ENCODE measurements at regions not wholly inside any gene's neighbourhood (a gene's known extent, or its start where the extent isn't known, plus 50 kb on each side); places are given as distances from the start of the nearest gene placed in this dataset.

DNA sequence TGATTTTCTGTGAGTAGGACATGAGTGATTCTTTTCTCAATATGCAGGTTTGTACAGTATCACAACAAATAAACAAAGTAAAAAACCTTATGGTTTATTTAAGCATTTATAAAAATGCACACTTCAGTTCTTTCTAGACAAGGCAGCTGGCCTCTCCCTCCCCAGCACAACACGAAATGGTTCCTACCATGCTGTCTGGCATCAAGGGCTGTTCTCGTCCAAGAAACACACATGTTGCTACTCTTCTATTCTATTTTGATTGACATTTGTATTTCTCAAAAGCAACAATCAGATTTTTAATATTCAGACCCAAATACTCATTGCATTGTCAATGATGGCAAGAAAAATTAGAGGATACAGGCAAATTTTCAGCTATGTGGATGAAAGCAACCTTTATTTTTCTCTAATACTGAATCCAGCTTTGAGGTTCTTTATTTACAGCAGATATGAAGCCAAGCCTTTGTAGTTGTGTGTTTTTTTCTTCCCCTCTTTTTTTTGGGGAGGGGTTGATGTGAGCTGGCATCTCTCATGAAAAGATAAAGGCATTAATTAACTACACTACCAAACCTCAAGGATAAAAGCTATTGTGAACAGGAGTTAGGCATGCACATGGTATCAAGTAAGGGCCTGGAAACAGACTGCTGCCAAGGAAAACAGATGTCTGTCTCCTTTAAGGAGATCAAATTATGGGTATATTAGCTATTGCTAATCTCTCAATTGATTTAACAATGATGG is 96.4 kb upstream of the PREP start:
- TF ChIP-seq, protein P1, sequence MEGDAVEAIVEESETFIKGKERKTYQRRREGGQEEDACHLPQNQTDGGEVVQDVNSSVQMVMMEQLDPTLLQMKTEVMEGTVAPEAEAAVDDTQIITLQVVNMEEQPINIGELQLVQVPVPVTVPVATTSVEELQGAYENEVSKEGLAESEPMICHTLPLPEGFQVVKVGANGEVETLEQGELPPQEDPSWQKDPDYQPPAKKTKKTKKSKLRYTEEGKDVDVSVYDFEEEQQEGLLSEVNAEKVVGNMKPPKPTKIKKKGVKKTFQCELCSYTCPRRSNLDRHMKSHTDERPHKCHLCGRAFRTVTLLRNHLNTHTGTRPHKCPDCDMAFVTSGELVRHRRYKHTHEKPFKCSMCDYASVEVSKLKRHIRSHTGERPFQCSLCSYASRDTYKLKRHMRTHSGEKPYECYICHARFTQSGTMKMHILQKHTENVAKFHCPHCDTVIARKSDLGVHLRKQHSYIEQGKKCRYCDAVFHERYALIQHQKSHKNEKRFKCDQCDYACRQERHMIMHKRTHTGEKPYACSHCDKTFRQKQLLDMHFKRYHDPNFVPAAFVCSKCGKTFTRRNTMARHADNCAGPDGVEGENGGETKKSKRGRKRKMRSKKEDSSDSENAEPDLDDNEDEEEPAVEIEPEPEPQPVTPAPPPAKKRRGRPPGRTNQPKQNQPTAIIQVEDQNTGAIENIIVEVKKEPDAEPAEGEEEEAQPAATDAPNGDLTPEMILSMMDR (IDR thresholded peaks at IDR 0.05; ENCODE audit: low read depth, low read length, missing input control): no peak
- TF ChIP-seq, protein P2, sequence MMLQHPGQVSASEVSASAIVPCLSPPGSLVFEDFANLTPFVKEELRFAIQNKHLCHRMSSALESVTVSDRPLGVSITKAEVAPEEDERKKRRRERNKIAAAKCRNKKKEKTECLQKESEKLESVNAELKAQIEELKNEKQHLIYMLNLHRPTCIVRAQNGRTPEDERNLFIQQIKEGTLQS (IDR thresholded peaks at IDR 0.05): no peak
- TF ChIP-seq TAF1 (conservative IDR thresholded peaks at IDR 0.05) (no peak), REST (IDR thresholded peaks at IDR 0.05) (no peak)
- TF ChIP-seq, protein P3, sequence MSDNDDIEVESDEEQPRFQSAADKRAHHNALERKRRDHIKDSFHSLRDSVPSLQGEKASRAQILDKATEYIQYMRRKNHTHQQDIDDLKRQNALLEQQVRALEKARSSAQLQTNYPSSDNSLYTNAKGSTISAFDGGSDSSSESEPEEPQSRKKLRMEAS (IDR thresholded peaks at IDR 0.05): no peak
